Ishikawa (cell line): ENCODE measurements at regions not wholly inside any gene's neighbourhood (a gene's known extent, or its start where the extent isn't known, plus 50 kb on each side); places are given as distances from the start of the nearest gene placed in this dataset.
A peak's percentile ranks its signal among the peaks of the same experiment; 100 is the strongest.

Experiments used
- CEBPB ChIP-seq: IDR thresholded peaks from 2 replicates; pipeline ENCODE4 v1.6.1; 2012
- CREB1 ChIP-seq: IDR thresholded peaks from 2 replicates; pipeline ENCODE4 v1.6.1; 2012; ENCODE audit warnings: low read depth
- EGR1 ChIP-seq: IDR thresholded peaks from 2 replicates; pipeline ENCODE4 v1.6.1; 2012
- EP300 ChIP-seq: IDR thresholded peaks from 2 replicates; pipeline ENCODE4 v1.6.1; 2012; ENCODE audit warnings: borderline replicate concordance
- FOXM1 ChIP-seq: IDR thresholded peaks from 2 replicates; pipeline ENCODE4 v1.6.1; 2012; ENCODE audit warnings: low read depth, borderline replicate concordance
- RAD21 ChIP-seq: IDR thresholded peaks from 2 replicates; pipeline ENCODE4 v1.6.1; 2012; ENCODE audit warnings: low read depth
- REST ChIP-seq: IDR thresholded peaks from 2 replicates; pipeline ENCODE4 v1.6.1; 2012; ENCODE audit warnings: low read depth, mild to moderate bottlenecking
- TAF1 ChIP-seq: IDR thresholded peaks from 2 replicates; pipeline ENCODE4 v1.6.1; 2012; ENCODE audit warnings: low read depth, mild to moderate bottlenecking
- TCF12 ChIP-seq: IDR thresholded peaks from 2 replicates; pipeline ENCODE4 v1.6.1; 2012; ENCODE audit warnings: low read depth
- TEAD4 ChIP-seq: IDR thresholded peaks from 2 replicates; pipeline ENCODE4 v1.6.1; 2012
- USF1 ChIP-seq: IDR thresholded peaks from 2 replicates; pipeline ENCODE4 v1.6.1; 2012
- YY1 ChIP-seq: IDR thresholded peaks from 2 replicates; pipeline ENCODE4 v1.6.1; 2012; ENCODE audit warnings: low read depth
- ZBTB7A ChIP-seq: IDR thresholded peaks from 2 replicates; pipeline ENCODE4 v1.6.1; 2012; ENCODE audit warnings: low read depth
- TF ChIP-seq, protein P1 (sequence below): IDR thresholded peaks from 2 replicates; pipeline ENCODE4 v1.6.1; 2012

GRCh38 chr14:57057803-57058202, 210.9 kb downstream of the EXOC5 start:
- TF ChIP-seq TEAD4 (no peak), CEBPB (peak; percentile 48; the same call in 1 of the 2 replicates), USF1 (no peak)

- TF ChIP-seq USF1, result no peak
Measured at GRCh38 chr14:57052705-57053302, 215.9 kb downstream of the EXOC5 start.

GRCh38 chr14:57051633-57052032, 217.1 kb downstream of the EXOC5 start:
- TF ChIP-seq, protein P1, sequence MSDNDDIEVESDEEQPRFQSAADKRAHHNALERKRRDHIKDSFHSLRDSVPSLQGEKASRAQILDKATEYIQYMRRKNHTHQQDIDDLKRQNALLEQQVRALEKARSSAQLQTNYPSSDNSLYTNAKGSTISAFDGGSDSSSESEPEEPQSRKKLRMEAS, result no peak
- TF ChIP-seq RAD21, result 0 out of 2 replicates have a peak, but pooled peaks have one; percentile 13

GRCh38 chr14:57049848-57050247, 218.9 kb downstream of the EXOC5 start:
- no peak for TF ChIP-seq ZBTB7A
- TF ChIP-seq, protein P1, result no peak
- no peak for TF ChIP-seq REST

DNA sequence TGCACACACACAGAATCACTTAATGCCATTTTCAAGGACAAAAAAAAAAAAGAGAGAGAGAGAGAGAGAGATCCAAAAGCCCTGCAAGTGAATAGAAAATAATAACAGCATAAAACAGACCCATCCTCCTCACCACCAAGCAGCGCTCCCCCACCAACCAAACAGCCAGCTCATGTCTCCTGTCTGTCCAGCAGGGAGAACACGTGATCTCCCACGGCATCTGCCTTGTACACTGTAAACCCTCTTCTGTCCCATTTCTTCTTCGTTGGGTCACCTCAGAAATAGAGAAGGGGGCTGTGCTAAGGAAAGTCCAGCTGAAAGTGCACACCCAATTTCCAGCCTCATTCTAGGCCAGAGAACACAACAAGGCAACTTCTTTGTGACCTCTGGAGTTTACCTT, 222.5 kb downstream of the EXOC5 start:
- TF ChIP-seq EP300 (no peak), USF1 (no peak), EGR1 (no peak), CREB1 (no peak), RAD21 (no peak), TEAD4 (no peak), TCF12 (no peak), CEBPB (no peak), ZBTB7A (no peak), FOXM1 (no peak), TAF1 (no peak), YY1 (no peak), REST (no peak)

DNA sequence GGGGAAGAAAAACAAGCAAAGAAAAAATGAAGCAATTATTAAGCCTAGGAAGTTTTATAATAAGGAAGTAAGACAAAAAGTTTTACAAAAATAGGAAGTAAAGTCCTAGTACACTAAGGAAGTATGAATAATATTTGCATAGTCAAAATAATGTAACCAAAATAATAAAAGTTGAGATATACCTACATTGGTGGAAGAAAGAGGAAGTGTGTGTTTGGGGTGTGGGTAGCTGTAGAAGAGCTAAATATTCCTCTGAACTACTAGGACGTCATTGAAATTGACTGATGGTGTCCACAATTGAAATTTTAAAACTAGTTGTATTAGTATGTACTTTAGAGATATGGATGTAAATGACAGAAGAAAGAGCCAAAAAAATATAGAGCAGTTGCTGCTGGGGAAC, 228.4 kb upstream of the OTX2 start:
- TF ChIP-seq FOXM1, result no peak

DNA sequence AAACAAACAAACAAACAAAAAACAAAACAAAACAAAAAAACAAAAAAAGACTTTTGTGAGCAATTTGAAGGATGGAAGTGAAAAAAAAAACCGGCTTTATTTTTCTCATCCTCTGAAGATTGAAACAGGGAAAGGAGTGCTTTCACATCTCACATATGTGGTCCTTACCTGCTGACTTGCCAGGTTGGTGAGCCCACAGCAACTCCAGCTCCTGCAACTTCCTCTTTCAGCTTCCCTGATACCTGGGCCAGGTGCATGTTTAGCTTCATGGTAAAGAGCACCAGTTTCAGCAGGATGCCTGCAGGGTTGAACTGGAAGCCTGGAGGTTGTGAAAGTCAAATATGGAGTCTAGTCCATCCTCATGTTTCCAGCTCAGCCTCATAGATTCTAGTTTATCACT, 221.2 kb upstream of the OTX2 start:
- no peak for TF ChIP-seq TCF12
